Duodenal mucosa (tissue), 2 donors: ENCODE measurements at regions not wholly inside any gene's neighbourhood (a gene's known extent, or its start where the extent isn't known, plus 50 kb on each side); places are given as distances from the start of the nearest gene placed in this dataset.

Experiments used
- H3K27ac ChIP-seq: one replicate; pipeline ENCODE4 v1.7.0; 2013; ENCODE audit warnings: low read depth, low read length
- H3K27me3 ChIP-seq, 2 donors: one replicate each; pipeline ENCODE4 v1.7.0; 2013; ENCODE audit warnings: low read length in 2 of 2, control low read depth in 1 of 2; ENCODE audit not compliant: insufficient read depth in 2 of 2, control insufficient read depth in 1 of 2
- H3K36me3 ChIP-seq, 2 donors: one replicate each; pipeline ENCODE4 v1.7.0; 2013; ENCODE audit warnings: low read length in 2 of 2, control low read depth in 1 of 2; ENCODE audit not compliant: insufficient read depth in 2 of 2, control insufficient read depth in 1 of 2
- H3K4me1 ChIP-seq, 2 donors: one replicate each; pipeline ENCODE4 v1.7.0; 2013; ENCODE audit warnings: low read length in 2 of 2, control low read depth in 1 of 2; ENCODE audit not compliant: insufficient read depth in 2 of 2, control insufficient read depth in 1 of 2
- H3K4me3 ChIP-seq, 2 donors: one replicate each; pipeline ENCODE4 v1.7.0; 2013; ENCODE audit warnings: low read length in 2 of 2, low read depth in 1 of 2
- H3K9ac ChIP-seq, 2 donors: one replicate each; pipeline ENCODE4 v1.7.0; 2013; ENCODE audit warnings: low read length in 2 of 2, low read depth in 1 of 2
- H3K9me3 ChIP-seq, 2 donors: one replicate each; pipeline ENCODE4 v1.7.0; 2013; ENCODE audit warnings: low read length in 2 of 2, control low read depth in 1 of 2; ENCODE audit not compliant: control insufficient read depth in 1 of 2

DNA sequence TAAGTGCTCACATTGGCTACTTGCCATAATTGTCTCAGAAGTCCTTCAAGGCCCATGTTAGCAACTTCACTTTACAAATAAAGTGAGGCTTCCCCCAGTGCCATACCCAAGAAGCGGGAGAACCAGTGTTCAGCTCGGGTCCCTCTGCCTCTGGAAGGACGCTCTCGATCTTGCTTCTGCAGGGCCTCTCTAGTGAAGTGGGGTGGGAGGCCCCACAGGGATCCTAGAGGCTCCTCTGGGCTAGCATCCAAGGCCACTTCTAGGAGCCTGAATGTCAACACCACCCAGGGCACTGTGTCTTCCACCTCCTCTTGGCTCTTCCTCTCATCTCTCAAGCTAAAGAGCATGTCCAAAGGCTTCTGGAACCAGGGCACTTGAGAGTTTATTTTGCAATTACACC is 282.5 kb downstream of the GADD45G start:
- H3K4me3 ChIP-seq, result no peak overlapping the region
- peaks cover 5 to 9% of the 10 kb centered on the region in 2 donors for H3K4me1 ChIP-seq
- no peaks in the 10 kb centered on the region for H3K27me3 ChIP-seq
- no peak overlapping the region for H3K9ac ChIP-seq
- H3K9me3 ChIP-seq, result no peaks in the 10 kb centered on the region
- no peaks in the 10 kb centered on the region for H3K36me3 ChIP-seq
- no peak overlapping the region for H3K27ac ChIP-seq

DNA sequence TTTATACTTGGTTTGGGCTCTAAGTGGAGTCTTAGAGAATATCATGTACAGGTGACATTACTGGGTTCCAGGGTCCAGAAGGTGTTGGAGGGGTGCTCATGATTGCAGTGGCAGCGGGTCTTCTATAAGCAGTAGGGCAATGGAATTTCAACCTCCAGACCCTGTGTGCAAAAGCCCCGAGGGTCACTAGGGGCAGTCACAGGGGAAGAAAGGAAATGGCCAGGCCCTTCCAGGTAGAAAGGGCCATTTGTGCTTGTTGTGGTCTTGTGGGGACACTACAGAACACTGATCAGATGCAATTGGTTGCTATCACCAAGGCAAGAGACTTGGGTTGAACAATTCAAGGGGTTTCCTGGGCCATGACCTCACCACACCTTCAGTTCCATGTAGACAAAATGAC is 283.4 kb downstream of the GADD45G start:
- Histone ChIP-seq H3K4me1 (peaks cover 9 to 11% of the 10 kb centered on the region in 2 donors), H3K27ac (no peak overlapping the region), H3K27me3 (no peaks in the 10 kb centered on the region), H3K9ac (no peak overlapping the region), H3K36me3 (no peaks in the 10 kb centered on the region), H3K9me3 (no peaks in the 10 kb centered on the region), H3K4me3 (no peak overlapping the region)

DNA sequence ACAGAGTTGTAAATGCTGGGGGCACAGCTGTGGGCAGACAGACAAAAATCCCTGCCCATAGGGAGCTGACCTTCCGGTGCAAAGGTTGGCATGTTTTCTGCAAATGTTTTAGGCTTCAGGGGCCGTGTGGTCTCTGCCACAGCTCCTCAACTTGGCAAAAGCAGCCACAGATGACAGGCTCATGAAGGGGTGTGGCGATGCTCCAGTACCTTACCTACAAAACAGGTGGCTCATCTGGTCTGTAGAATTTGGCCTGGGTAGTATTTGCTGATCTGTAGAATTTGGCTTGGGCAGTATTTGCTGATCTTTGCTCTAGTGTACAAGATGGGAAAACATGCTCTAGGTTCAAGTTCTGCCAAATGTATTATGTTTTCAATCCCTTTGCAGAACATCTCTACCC is 283.9 kb downstream of the GADD45G start:
- no peak overlapping the region for H3K27ac ChIP-seq

DNA sequence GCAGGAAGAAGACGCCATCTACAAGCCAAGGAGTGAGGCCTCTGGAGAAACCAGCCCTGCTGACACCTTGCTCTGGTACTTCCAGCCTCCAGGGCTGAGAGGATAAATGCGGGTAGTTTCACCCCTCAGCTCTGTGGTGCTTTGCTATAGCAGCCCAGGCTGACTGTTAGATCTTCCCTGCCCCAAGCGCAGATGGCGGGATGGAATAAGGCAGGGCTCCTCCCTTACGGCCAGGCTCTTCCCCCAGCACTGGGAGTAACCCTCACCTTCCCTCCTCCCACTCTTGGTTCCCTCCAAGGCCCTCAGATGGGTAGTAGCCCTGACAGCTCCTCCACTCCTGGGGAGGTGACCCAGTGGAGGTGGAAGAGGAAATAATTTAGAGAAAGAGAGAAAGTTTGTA is 285.1 kb downstream of the GADD45G start:
- no peak overlapping the region for H3K27ac ChIP-seq
- H3K36me3 ChIP-seq, result no peaks in the 10 kb centered on the region
- H3K4me3 ChIP-seq, result no peak overlapping the region
- H3K9me3 ChIP-seq, result no peaks in the 10 kb centered on the region
- peaks cover 9 to 13% of the 10 kb centered on the region in 2 donors for H3K4me1 ChIP-seq
- H3K27me3 ChIP-seq, result no peaks in the 10 kb centered on the region
- H3K9ac ChIP-seq, result no peak overlapping the region

More for the DNA sequence above, 283.9 kb downstream of the GADD45G start:
- Histone ChIP-seq H3K9me3 (no peaks in the 10 kb centered on the region), H3K4me3 (no peak overlapping the region), H3K4me1 (peaks cover 9 to 13% of the 10 kb centered on the region in 2 donors), H3K9ac (no peak overlapping the region), H3K27me3 (no peaks in the 10 kb centered on the region), H3K36me3 (no peaks in the 10 kb centered on the region)

DNA sequence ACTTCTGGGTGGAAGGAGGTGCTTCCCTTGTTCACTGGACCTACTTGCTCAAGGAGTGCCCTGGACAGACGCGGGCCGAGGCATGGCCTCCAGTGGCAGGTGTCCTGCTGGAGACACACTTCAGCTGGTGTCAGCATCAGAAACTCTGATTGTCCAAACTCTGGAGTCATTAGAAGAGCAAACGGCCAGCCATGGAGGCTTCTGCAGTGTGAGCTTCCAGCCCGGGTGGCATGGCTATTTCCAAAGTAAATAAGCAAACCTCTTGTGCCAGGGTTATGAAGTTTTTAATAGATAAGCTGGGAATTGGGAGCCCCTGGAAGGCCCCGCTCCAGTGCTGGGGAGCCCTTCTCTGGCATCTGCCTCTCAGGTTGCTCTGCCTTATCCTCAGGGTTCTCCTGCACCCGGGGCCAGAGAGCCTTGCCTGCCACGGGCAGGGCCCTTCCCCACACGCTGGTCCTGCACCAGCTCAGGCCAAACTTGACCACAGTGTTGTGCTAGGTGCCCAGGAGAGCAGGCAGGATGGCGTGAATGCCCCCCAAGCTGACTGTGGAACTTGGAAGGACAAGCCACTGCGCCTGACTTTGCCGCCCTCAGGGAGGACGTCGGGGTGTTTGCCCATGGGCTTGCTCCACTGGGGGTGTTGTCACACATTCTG is 285.6 kb downstream of the GADD45G start:
- Histone ChIP-seq H3K27me3 (no peaks in the 10 kb centered on the region), H3K36me3 (no peaks in the 10 kb centered on the region), H3K27ac (no peak overlapping the region), H3K9me3 (no peaks in the 10 kb centered on the region), H3K4me3 (no peak overlapping the region), H3K9ac (no peak overlapping the region), H3K4me1 (peaks cover 9 to 13% of the 10 kb centered on the region in 2 donors)

DNA sequence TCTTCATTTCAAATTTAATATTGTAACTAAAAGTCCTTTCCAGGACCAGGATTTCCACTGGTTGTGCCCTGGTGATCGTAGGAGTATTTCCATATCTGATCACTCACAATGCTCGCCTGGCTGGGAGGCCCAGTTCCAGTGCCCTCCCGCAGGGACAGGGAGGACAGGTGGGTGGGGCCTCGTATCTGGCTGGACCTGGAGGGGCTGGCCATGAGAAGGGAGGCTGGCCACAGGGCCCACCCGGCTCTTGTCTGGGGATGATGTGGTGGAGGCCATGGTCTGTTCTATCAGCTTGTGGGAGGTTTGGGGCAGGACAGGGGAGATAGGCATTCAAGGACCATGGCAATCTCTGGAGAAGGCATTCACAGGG is 286.4 kb downstream of the GADD45G start:
- Histone ChIP-seq H3K4me3 (no peak overlapping the region), H3K4me1 (peaks cover 9 to 13% of the 10 kb centered on the region in 2 donors), H3K9ac (no peak overlapping the region), H3K27me3 (no peaks in the 10 kb centered on the region), H3K27ac (no peak overlapping the region), H3K36me3 (no peaks in the 10 kb centered on the region), H3K9me3 (no peaks in the 10 kb centered on the region)

DNA sequence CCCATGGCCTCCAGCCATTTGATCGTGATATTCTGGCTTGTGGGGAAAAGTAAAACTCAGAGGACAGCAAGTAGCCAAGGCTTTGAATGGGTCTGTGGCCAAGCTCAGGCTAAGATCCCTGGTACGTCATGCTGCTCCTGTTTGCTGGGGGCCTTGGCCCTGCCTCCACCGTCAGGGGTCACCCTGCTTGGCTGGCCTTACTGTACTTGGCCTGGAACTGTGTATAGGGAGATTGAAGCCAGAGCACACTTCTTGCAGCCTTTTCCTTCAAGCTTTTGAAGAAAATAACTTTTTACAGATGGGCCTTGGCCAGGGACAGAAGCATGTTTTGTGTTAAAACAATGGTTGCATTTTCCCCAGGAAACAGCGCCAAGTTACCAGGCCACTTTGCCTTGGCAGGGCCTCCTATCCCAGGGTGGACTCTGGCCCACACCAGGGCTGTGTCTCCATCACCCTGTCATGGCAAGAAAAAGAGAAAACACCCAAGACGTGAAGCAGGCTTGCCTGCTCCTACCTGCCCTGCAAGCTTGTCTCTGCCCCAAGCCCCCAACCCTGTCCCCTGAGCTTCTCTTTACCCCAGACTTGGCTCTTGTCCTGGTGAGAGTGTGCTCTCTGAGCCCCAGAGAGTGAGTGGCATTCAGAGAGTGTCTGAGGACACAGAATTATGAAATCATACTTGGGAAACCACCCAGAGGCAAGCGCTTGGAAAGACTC is 286.9 kb downstream of the GADD45G start:
- H3K27me3 ChIP-seq, result no peaks in the 10 kb centered on the region
- no peak overlapping the region for H3K27ac ChIP-seq
- H3K4me3 ChIP-seq, result no peak overlapping the region
- H3K9me3 ChIP-seq, result no peaks in the 10 kb centered on the region
- H3K9ac ChIP-seq, result no peak overlapping the region
- H3K36me3 ChIP-seq, result no peaks in the 10 kb centered on the region
- H3K4me1 ChIP-seq, result peaks cover 9 to 13% of the 10 kb centered on the region in 2 donors

DNA sequence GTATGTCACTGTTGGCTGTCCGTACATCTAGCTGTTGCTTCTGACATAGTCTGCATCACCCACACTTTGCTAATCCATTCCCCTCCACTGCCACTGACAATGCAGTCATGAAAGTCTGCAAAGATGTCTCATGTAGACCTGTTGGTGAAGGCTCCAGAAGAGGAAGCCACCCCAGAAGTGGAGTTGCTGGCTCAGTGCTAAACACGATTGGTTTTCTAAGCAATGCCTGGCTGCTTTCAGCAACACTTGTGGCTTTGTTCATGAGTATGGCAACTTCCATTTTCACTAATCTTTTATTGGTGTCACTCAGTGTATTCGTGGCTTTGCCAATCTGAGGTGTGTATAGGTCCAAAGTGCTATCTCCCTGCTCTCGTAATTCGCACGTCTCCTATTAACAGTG is 288.1 kb downstream of the GADD45G start:
- Histone ChIP-seq H3K4me1 (peaks cover 9 to 13% of the 10 kb centered on the region in 2 donors), H3K27ac (no peak overlapping the region)

DNA sequence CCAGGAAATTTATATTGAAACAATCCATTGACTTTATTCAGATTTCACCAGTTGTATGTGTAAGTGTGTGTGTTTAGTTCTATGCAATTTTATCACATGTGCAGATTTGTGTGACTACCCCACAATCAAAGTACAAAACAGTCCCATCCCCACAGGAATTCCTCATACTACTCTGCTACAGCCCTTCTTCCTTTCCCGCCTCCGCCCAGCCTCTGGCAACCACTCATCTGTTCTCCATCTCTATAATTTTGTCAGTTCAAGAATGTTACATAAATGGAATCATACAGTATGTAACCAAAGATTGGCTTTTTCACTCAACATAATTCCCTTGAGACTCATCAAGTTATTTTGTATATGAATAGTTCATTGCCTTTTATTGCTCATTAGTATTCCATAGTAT is 289.1 kb downstream of the GADD45G start:
- Histone ChIP-seq H3K4me3 (no peak overlapping the region), H3K27ac (no peak overlapping the region), H3K4me1 (peaks cover 9 to 13% of the 10 kb centered on the region in 2 donors), H3K36me3 (no peaks in the 10 kb centered on the region), H3K9me3 (no peaks in the 10 kb centered on the region), H3K9ac (no peak overlapping the region), H3K27me3 (no peaks in the 10 kb centered on the region)

More for the DNA sequence above, 288.1 kb downstream of the GADD45G start:
- Histone ChIP-seq H3K4me3 (no peak overlapping the region), H3K9me3 (no peaks in the 10 kb centered on the region), H3K9ac (no peak overlapping the region), H3K27me3 (no peaks in the 10 kb centered on the region), H3K36me3 (no peaks in the 10 kb centered on the region)

DNA sequence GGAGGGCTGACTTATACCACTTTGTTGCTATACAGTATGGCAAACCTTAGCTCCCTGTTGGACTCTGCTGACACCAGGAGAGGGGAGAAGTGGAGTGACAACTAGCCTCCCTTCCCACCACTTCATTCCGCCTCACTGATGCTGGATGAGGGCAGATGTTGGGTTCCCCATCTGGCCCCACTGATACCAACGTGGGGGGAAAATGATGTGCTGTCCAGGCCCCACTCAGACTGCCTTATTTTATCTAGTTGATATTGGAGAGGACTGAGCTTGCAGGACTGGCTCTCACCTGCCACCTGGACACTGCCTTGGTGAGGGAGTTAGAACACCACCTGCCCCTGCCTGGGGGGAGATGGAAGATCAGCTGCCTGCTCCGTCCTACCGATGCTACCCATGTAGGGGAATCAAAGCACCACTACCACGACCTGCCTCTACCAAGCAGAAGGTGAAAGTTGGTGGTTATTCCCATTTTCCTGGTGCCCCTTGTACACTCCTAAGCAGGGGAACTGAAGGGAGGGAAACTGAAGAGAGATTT is 292.1 kb downstream of the GADD45G start:
- H3K36me3 ChIP-seq, result no peaks in the 10 kb centered on the region
- H3K27ac ChIP-seq, result no peak overlapping the region
- peaks cover 2 to 8% of the 10 kb centered on the region in 2 donors for H3K4me1 ChIP-seq
- no peaks in the 10 kb centered on the region for H3K27me3 ChIP-seq
- no peak overlapping the region for H3K9ac ChIP-seq
- H3K9me3 ChIP-seq, result no peaks in the 10 kb centered on the region
- no peak overlapping the region for H3K4me3 ChIP-seq
